Cardiac fibroblast (primary cell): ENCODE measurements at regions not wholly inside any gene's neighbourhood (a gene's known extent, or its start where the extent isn't known, plus 50 kb on each side); places are given as distances from the start of the nearest gene placed in this dataset.

Source experiments
- DNase-seq, 2 donors: peaks; one replicate each; pipeline versions ENCODE4 v3.0.0 to v3.0.0-alpha.2; 2010; ENCODE audit warnings: low read depth in 2 of 2
- H3K4me3 ChIP-seq, 2 donors: replicated peaks in 1 of 2; 1 replicate in 1 of 2; 2 replicates in 1 of 2; pipeline ENCODE4 v1.5.1; 2011; ENCODE audit warnings: low read depth in 2 of 2, low read length in 2 of 2, mild to moderate bottlenecking in 2 of 2, moderate library complexity in 1 of 2
- TF ChIP-seq, protein P1 (sequence below): IDR thresholded peaks from one replicate; pipeline ENCODE4 v1.5.1; 2011; ENCODE audit warnings: low read depth, mild to moderate bottlenecking, low read length, inconsistent platforms

DNA sequence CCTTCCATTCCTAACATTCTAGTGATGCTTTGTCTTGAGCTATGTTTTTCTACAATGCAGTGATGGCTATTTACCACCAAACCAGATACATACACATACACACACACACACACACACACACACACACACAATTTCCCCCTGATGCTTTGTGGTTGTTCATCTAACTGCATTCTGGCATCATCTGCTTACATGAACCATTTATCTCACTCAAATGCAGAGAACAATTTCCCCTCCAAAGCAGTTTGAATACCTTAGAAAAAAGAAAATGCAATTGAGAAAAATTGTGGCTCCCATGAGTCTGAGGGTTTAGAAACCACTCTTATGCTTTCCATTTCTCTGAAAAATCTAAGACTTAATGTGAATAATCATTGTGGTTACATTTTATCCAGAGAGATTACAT is 1024.8 kb downstream of the TLE4 start:
- TF ChIP-seq, protein P1, sequence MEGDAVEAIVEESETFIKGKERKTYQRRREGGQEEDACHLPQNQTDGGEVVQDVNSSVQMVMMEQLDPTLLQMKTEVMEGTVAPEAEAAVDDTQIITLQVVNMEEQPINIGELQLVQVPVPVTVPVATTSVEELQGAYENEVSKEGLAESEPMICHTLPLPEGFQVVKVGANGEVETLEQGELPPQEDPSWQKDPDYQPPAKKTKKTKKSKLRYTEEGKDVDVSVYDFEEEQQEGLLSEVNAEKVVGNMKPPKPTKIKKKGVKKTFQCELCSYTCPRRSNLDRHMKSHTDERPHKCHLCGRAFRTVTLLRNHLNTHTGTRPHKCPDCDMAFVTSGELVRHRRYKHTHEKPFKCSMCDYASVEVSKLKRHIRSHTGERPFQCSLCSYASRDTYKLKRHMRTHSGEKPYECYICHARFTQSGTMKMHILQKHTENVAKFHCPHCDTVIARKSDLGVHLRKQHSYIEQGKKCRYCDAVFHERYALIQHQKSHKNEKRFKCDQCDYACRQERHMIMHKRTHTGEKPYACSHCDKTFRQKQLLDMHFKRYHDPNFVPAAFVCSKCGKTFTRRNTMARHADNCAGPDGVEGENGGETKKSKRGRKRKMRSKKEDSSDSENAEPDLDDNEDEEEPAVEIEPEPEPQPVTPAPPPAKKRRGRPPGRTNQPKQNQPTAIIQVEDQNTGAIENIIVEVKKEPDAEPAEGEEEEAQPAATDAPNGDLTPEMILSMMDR, result no peak

DNA sequence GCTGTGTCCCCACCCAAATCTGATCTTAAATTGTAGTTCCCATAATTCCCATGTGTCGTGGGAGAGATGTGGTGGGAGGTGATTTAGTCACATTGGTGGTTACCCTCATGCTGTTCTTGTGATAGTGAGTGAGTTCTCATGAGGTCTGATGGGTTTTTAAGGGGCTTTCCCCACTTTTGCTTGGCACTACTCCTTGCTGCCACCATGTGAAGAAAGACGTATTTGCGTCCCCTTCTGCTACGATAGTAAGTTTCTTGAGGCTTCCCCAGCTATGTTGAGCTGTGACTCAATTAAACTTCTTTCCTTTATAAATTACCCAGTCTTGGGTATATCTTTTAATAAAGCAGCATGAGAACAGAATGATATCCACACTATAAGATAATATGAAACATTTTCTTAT is 1023.4 kb downstream of the TLE4 start:
- H3K4me3 ChIP-seq, result no peak overlapping the region
- no peak for DNase-seq
- TF ChIP-seq, protein P1, result no peak

More for the DNA sequence above, 1024.8 kb downstream of the TLE4 start:
- H3K4me3 ChIP-seq, result no peak overlapping the region
- DNase-seq, result no peak

DNA sequence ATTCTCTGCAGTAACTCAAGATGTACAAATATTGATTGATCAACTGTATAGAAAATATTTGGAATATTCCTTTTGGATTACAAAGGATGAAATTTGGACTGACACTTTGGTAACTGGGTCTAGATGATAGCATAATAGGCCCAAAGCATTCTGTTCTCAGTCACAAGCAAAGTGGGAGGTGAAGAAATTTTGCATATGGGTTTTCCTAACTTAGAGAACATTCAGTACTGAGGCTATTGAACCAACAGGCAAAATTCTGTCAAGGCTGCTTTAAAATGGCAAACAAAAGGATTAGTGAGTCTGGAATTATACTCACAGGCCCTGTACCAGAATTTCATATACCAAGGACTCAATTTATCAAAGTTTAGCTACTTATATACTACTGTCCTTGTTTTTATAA is 1020.6 kb downstream of the TLE4 start:
- no peak overlapping the region for H3K4me3 ChIP-seq
- TF ChIP-seq, protein P1, result no peak
- no peak for DNase-seq

DNA sequence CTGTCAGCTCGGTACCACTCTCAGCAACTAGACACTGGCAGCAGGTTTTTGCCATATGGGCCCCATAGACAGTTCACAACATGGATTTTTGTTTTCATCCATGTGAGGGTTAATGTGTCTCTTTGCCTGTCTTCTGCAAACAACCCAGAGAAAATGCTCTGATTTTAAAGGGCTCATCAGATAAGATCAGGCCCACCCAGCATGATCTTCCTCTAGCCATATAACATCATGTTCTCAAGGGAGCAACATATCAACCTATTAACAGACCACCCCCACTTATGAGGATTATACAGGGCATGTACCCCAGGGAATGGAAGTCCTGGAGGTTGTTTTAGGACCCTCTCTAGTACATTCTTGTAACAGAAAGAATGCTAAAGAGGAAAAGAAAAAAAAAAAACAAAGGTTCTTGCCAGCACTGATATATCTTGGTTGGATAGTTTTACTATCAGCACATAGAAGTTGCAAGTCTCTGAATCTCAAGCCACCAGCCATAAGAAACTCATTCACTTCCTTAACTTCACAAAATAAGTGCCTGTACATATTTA is 1015.1 kb downstream of the TLE4 start:
- TF ChIP-seq, protein P1, result no peak
- no peak for DNase-seq
- H3K4me3 ChIP-seq, result no peak overlapping the region

DNA sequence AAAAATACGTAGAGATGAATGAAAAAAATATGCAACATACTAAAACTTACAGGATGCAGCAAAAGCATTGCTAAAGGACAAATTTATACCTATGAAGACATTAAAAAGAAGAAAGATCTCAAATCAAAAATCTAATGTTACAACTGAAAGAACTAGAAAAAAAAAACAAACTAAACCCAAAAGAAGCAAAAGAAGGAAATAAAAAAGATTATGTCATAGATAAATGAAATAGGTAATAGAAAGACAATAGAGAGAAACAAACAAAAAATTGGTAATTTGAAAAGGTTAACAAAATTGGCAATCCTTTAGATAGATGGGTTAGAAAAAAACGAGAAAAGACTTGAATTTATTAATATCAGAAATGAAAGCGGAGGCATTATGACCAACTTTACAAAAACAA is 1000.2 kb downstream of the TLE4 start:
- no peak overlapping the region for H3K4me3 ChIP-seq
- DNase-seq, result no peak
- TF ChIP-seq, protein P1, result no peak

DNA sequence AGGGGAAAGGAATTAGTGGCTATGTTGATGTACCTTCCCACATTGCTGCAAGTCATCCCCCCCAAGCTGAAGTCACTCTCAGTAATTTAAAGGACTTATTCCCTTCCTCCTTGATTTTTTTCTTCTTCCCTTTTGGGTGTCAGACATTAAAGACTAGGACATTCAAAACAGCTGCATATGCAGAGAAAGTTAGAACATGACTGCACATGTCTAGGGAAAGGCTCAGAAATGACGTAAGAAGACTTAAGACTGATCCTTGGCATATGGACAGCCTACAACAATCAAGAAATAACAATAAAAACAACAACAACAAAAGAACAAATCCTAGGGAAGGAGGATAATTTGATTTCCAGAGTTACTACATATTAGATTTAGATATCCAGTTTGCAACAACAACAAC is 997.5 kb downstream of the TLE4 start:
- TF ChIP-seq, protein P1, result no peak
- H3K4me3 ChIP-seq, result no peak overlapping the region
- no peak for DNase-seq

DNA sequence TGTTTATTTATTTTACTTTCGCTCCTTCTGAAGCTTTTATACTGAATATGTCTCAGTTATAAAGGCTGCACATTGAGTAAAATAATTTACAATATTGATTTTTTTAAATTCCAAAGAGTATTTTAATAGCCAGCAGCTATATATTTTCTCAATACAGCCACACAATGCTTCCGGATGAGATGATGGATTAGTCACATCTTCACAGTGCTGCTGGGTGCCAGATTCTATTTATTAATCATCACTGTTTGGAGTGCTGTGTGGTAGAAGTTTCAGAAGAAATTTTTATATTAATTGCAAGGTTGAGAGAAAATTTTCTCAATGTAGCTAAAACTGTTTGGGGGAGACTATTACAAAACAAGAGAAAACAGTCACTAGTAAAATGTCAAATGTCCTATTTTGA is 989.8 kb downstream of the TLE4 start:
- DNase-seq, result peak in 1 of 2 donors; percentile 47
- no peak overlapping the region for H3K4me3 ChIP-seq
- TF ChIP-seq, protein P1, result no peak
